Upper lobe of left lung (tissue), 6 donors: ENCODE measurements at regions not wholly inside any gene's neighbourhood (a gene's known extent, or its start where the extent isn't known, plus 50 kb on each side); places are given as distances from the start of the nearest gene placed in this dataset.
A peak's percentile ranks its signal among the peaks of the same experiment; 100 is the strongest.

Source experiments
- ATAC-seq, 2 donors: fragments of 200-7000 bp; cut with Tn5 transposase; one replicate each; pipeline ENCODE4 v1.9.1; 2022; ENCODE audit warnings: mild to moderate bottlenecking in 2 of 2, moderate library complexity in 2 of 2; ENCODE audit not compliant: low FRiP score in 2 of 2
- DNase-seq, 2 donors: peaks; one replicate each; pipeline ENCODE4 v3.0.0-alpha.2; 2019 to 2020
- H3K27ac ChIP-seq, 4 donors: fragments of 200-600 bp; sonication (generic); one replicate each; pipeline ENCODE4 v1.5.1; 2016 to 2019
- H3K27me3 ChIP-seq, 4 donors: fragments of 200-600 bp; sonication (generic); one replicate each; pipeline ENCODE4 v1.5.1; 2017 to 2019
- H3K36me3 ChIP-seq, 4 donors: fragments of 200-600 bp; sonication (generic); one replicate each; pipeline ENCODE4 v1.5.1; 2016 to 2019
- H3K4me1 ChIP-seq, 4 donors: fragments of 200-600 bp; sonication (generic); one replicate each; pipeline ENCODE4 v1.5.1; 2018 to 2019
- H3K4me3 ChIP-seq, 4 donors: fragments of 200-600 bp; sonication (generic); one replicate each; pipeline ENCODE4 v1.5.1; 2017 to 2019; ENCODE audit warnings: mild to moderate bottlenecking in 2 of 4, moderate library complexity in 1 of 4
- H3K9me3 ChIP-seq, 4 donors: fragments of 200-600 bp; sonication (generic); one replicate each; pipeline ENCODE4 v1.5.1; 2018 to 2019
- CTCF ChIP-seq, 6 experiments: fragments of 450-650 bp in 4 of 6; fragments of 200-600 bp in 2 of 6; sonication (generic) in 2 of 6; IDR thresholded peaks; one replicate each; pipeline ENCODE4 v1.5.1; 2016 to 2019; ENCODE audit warnings: antibody characterized with exemption in 6 of 6
- EP300 ChIP-seq, 4 donors: sonication (generic); formaldehyde crosslinking; IDR thresholded peaks; one replicate each; pipeline ENCODE4 v1.5.1; 2017; ENCODE audit warnings: antibody characterized with exemption in 4 of 4, control low read depth in 2 of 4
- POLR2A ChIP-seq, 4 donors: fragments of 450-650 bp; IDR thresholded peaks; one replicate each; pipeline ENCODE4 v1.5.1; 2016 to 2017; ENCODE audit warnings: antibody characterized with exemption in 4 of 4, mild to moderate bottlenecking in 2 of 4
- POLR2AphosphoS5 ChIP-seq, 2 donors: sonication (generic); formaldehyde crosslinking; IDR thresholded peaks; one replicate each; pipeline ENCODE4 v1.5.1; 2017; ENCODE audit warnings: antibody characterized with exemption in 2 of 2
- WGBS, 2 donors: methylation state at CpG; one replicate each; pipeline ENCODE4 v1.1.5; 2017 to 2018; 5-methylcytosine and 5-hydroxymethylcytosine counted together
- donor health status: DM: no; HTN: no; CAD: no; lungs with moderate emphysema.
- donor health status: DM: no; HTN: yes; CAD: no; lungs with severe emphysema.

GRCh38 chr5:142542078-142542477, 143.8 kb downstream of the FGF1 start:
- Histone ChIP-seq H3K4me1 (peaks cover 12 to 32% (median 21%) of the 10 kb centered on the region in 4 donors), H3K4me3 (no peak overlapping the region), H3K27me3 (no peaks in the 10 kb centered on the region), H3K9me3 (no peaks in the 10 kb centered on the region), H3K27ac (peak overlapping the region; percentile 67 to 79 (median 76)), H3K36me3 (no peaks in the 10 kb centered on the region)
- no peak for DNase-seq
- no peak for ATAC-seq
- TF ChIP-seq CTCF (IDR thresholded peaks at IDR 0.05), result no peak
- no peak for TF ChIP-seq POLR2AphosphoS5 (IDR thresholded peaks at IDR 0.05)
- TF ChIP-seq EP300 (IDR thresholded peaks at IDR 0.05), result no peak
- TF ChIP-seq POLR2A (IDR thresholded peaks at IDR 0.05), result no peak
- 54% methylated on average over 7 of the region's 7 CpGs for WGBS, 2 donors

- Histone ChIP-seq H3K4me3 (no peak overlapping the region), H3K4me1 (peaks cover 12 to 32% (median 21%) of the 10 kb centered on the region in 4 donors), H3K9me3 (no peaks in the 10 kb centered on the region), H3K27ac (peak overlapping the region; percentile 37 to 79 (median 67)), H3K36me3 (no peaks in the 10 kb centered on the region), H3K27me3 (no peaks in the 10 kb centered on the region)
- no peak for DNase-seq
- TF ChIP-seq EP300 (IDR thresholded peaks at IDR 0.05) (no peak), CTCF (IDR thresholded peaks at IDR 0.05) (no peak), POLR2AphosphoS5 (IDR thresholded peaks at IDR 0.05) (no peak), POLR2A (IDR thresholded peaks at IDR 0.05) (no peak)
- 61 to 78% methylated on average over 8 of the region's 8 CpGs for WGBS, 2 donors
- ATAC-seq, result peak in 1 of 2 donors; percentile 17
Observed at GRCh38 chr5:142540922-142541422, 144.9 kb downstream of the FGF1 start.

- Histone ChIP-seq H3K36me3 (no peaks in the 10 kb centered on the region), H3K27ac (no peak overlapping the region), H3K9me3 (peaks cover 0 to 11% (median 7%) of the 10 kb centered on the region in 4 donors), H3K4me1 (peaks cover 12 to 24% (median 17%) of the 10 kb centered on the region in 4 donors), H3K27me3 (no peaks in the 10 kb centered on the region), H3K4me3 (no peak overlapping the region)
- no peak for TF ChIP-seq EP300 (IDR thresholded peaks at IDR 0.05)
- no peak for TF ChIP-seq POLR2AphosphoS5 (IDR thresholded peaks at IDR 0.05)
- TF ChIP-seq CTCF (IDR thresholded peaks at IDR 0.05), result no peak
- TF ChIP-seq POLR2A (IDR thresholded peaks at IDR 0.05), result no peak
- WGBS, 2 donors, result 60% methylated on average over 1 of the region's 1 CpG; no CpG with 5 or more reads in 1 of the 2 donors
- ATAC-seq (no peak), DNase-seq (no peak)
Observed at GRCh38 chr5:142539154-142539740, 146.6 kb downstream of the FGF1 start.

- H3K27ac ChIP-seq, result no peak overlapping the region
- DNase-seq, result no peak
- no peak for ATAC-seq
- TF ChIP-seq POLR2AphosphoS5 (IDR thresholded peaks at IDR 0.05) (peak in 1 of 2 donors; percentile 16), CTCF (IDR thresholded peaks at IDR 0.05) (no peak)
- no peaks in the 10 kb centered on the region for H3K36me3 ChIP-seq
- no peaks in the 10 kb centered on the region for H3K27me3 ChIP-seq
- H3K4me3 ChIP-seq, result no peak overlapping the region
- WGBS, 2 donors, result 57 to 58% methylated on average over 3 of the region's 3 CpGs
- peaks cover 0 to 11% (median 7%) of the 10 kb centered on the region in 4 donors for H3K9me3 ChIP-seq
- peaks cover 11 to 19% (median 14%) of the 10 kb centered on the region in 4 donors for H3K4me1 ChIP-seq
Observed at GRCh38 chr5:142537938-142538337, 148.0 kb downstream of the FGF1 start.

- DNase-seq (no peak), ATAC-seq (no peak)
- WGBS, 2 donors, result 88 to 94% methylated on average over 4 of the region's 4 CpGs
- Histone ChIP-seq H3K27ac (no peak overlapping the region), H3K9me3 (peaks cover 0 to 11% (median 7%) of the 10 kb centered on the region in 4 donors), H3K4me1 (peaks cover 0 to 4% (median 0%) of the 10 kb centered on the region in 4 donors), H3K36me3 (no peaks in the 10 kb centered on the region), H3K27me3 (no peaks in the 10 kb centered on the region), H3K4me3 (no peak overlapping the region)
- TF ChIP-seq POLR2AphosphoS5 (IDR thresholded peaks at IDR 0.05) (no peak), EP300 (IDR thresholded peaks at IDR 0.05) (no peak), CTCF (IDR thresholded peaks at IDR 0.05) (no peak), POLR2A (IDR thresholded peaks at IDR 0.05) (no peak)
Observed at GRCh38 chr5:142532781-142533176, 153.1 kb downstream of the FGF1 start.
